HG03565 (cell line): ENCODE measurements at regions not wholly inside any gene's neighbourhood (a gene's known extent, or its start where the extent isn't known, plus 50 kb on each side); places are given as distances from the start of the nearest gene placed in this dataset.

Experiments used
- ATAC-seq: cut with Tn5 transposase; IDR thresholded peaks from one replicate; pipeline ENCODE4 v1.9.1; 2021; ENCODE audit warnings: mild to moderate bottlenecking, moderate library complexity; ENCODE audit not compliant: unreplicated experiment

DNA sequence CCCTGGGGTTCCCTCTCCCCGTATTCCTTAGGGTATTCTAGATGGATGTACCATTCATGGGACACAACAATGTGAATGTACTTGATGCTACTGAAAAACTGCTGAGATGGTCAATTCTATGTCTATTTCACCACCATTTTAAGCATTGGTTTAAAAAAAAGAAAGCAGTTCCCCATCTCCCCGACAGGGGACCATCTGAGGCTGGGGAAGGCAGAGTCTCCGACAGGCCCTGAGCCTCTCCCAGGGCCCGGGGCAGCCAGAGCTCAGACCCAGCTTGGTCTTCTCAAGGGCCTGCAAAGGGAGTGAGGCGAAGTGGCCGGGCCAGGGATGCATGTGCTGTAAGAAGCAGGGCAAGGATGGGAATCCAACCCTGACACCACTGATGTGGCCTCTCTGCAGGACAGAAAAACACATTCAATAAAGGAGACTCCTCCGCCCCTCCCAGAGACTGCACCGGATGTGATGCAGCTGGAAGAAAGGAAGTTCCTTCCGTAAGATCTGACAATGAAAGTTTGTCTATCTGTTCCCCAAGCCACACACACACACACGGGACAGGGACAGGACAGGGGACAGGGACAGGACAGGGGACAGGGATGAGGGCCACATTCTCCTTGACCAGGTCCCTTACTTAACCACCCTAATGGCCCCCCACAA lies 234.1 kb downstream of the BCL11B start:
- no peak for ATAC-seq

- ATAC-seq = no peak
These were observed 233.6 kb downstream of the BCL11B start for GRCh38 chr14:99038431-99038820.

GRCh38 chr14:99039331-99040041 lies 232.5 kb downstream of the BCL11B start:
- ATAC-seq = no peak

GRCh38 chr14:99040052-99040451 lies 231.9 kb downstream of the BCL11B start:
- no peak for ATAC-seq

DNA sequence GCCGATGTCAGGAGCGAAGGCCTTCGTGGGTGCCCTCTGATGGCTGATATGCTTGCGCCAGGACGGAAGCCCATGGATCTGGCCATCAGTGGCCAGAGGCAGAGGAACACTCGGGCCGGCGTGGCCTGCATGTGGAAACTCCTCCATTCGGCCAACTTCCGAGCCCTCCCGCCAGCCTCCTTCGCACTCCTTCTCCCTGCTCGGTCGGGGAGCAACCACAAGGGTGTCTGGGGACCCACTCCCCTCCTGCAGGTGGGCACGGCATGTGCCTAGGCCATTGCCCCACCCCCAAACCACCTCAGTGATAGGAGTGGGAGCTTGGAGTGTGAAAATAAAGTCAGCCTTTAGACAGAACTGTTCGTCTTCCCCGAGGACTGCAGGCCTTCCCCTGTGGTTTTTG lies 231.3 kb downstream of the BCL11B start:
- no peak for ATAC-seq

- no peak for ATAC-seq
These were observed 230.7 kb downstream of the BCL11B start for GRCh38 chr14:99041141-99041819.

GRCh38 chr14:99041820-99042174 lies 230.2 kb downstream of the BCL11B start:
- ATAC-seq = no peak

DNA sequence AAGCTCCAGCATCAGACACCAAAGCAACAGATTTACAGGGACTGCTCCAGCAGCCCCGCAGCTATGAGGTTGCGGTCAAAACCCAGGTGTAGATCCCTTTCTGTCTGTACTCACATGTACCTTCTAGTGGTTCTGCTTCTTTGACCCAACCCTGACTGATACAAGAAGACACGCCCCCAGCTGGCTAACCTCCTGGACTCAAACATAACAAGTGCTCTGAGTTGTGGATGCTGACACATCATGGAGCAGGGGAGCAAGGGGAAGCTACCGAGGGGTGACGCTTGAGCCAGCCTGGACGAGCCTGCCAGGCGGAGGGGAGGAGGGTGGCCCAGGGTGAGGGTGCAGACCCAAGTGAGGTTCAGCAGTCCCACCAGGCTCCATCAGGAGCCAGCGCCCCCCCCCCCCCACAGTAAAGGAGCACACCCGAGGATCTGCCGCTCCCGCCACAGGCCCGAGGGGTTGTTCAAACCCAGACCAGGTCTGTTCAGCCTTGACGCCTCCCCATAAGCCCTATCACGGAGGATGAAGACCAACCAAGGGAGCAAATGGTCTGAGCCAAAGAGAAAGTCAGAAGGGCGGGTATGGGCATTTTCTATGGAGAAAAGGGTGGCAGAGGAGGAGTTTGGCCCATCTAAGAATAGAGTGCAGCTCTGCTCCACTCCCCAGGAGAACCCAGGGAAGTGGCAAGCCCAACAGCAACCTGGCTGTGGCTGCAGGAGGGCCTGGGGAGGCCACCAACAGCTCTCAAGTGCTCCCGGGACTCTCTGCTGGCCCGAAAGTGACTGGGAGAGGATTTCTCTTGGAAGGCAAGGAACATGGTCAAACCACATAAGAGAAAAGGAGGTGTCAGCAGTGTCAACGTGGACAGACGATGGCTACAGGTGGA lies 229.4 kb downstream of the BCL11B start:
- ATAC-seq = no peak

- no peak for ATAC-seq
These were observed 228.8 kb downstream of the BCL11B start for GRCh38 chr14:99043267-99043615.

DNA sequence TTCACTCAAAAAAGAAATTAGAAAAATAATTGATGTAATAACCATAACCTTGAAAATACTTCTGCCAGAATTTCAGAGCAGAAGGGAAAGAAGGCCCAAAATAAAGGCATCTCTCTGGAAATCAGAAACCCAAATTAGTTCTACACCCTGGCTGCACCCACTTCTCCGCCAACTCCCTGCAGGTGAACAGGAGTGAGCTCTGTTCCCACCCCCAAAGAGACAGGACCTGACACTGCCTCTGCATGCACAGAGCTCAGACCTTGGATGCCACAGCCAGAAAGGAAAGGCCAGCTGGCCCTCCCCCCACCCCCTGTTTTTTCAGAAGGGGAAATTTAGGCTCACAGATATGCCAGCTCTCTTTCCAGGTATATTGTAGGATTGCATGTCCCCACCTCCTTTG lies 228.2 kb downstream of the BCL11B start:
- no peak for ATAC-seq

- ATAC-seq = no peak
These were observed 224.5 kb downstream of the BCL11B start for GRCh38 chr14:99047441-99048031.

DNA sequence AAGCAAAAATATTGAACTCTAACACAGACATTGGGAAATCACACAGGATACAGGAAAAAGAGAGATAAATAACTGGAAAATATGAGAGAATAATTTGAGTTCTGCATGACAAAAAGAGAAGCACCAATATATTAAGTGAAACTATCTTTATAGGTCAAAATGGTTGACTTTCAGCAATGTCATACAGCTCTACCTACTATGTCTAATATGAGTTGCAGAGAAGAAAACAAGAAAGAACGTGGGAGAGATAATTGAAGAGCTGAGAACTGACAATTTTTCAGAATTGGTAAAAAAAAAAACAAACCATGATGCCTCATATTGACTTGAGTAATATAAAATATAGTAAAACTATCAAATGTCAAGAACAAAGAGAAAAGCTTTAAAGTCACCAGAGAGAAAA lies 221.7 kb downstream of the BCL11B start:
- ATAC-seq = no peak

- no peak for ATAC-seq
These were observed 219.5 kb downstream of the BCL11B start for GRCh38 chr14:99052467-99052866.

DNA sequence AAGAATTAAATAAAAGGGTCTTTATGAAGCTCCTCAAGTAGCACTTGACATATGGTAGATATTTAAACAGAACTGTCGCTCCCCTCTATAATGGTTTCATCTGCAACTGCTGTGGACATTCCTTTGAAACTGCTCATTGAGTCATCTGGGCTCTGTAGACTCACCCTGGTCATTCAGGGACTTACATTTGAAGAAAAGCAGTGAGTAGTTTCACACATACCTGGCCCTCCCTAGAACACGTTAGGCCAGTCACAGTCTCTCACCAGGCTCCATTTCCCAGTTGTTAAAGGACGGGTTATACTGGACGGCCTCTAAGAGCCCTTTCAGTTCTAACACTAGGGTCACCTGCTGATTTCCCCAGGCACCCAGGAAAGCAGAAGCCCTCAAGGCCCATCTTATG lies 217.0 kb downstream of the BCL11B start:
- no peak for ATAC-seq

- ATAC-seq = no peak
These were observed 216.2 kb downstream of the BCL11B start for GRCh38 chr14:99055816-99056215.

DNA sequence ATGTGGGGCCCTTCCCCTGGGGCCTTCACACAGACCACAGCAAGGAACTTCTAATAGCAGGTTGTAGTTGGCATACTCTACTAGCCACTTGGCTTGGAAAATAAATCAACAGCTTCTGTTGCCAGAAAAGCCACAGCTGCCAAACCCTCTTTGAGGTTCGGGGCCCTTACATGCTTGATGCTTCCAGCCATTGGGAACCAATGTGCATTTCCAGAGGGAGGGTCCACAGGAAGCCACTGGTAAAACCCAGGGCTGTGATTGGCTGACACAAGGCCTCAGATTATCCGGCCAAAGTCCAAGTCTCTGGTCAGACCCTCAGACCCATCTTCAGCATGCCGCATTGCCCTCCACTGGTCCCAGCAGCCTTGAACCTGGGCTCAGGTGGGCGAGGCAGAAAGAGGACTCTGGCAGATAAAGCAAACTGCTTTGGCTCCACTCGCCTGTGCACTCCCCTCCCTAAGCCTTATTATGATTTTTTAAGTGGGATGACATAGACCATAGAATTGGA lies 214.4 kb downstream of the BCL11B start:
- no peak for ATAC-seq

GRCh38 chr14:99058542-99058941 lies 213.5 kb downstream of the BCL11B start:
- ATAC-seq = no peak

DNA sequence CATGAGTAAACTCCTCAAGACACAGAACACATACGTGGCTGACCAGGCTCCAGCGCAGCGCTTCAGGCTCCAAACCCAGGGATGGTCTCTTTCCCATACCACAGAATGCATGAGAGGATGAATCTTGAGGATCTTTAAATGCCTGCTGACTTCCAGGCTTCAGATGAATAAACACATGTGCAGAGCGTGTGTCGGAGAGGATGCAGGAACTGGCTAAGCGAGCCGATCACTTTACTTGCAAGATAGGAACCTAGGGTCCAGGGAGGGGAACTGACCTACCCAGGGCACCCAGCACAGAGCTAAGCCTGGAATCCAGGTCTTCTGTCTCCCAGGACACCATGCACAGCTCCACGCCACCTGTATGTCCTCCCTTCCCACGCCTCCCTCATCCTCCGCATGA lies 209.8 kb downstream of the BCL11B start:
- no peak for ATAC-seq

DNA sequence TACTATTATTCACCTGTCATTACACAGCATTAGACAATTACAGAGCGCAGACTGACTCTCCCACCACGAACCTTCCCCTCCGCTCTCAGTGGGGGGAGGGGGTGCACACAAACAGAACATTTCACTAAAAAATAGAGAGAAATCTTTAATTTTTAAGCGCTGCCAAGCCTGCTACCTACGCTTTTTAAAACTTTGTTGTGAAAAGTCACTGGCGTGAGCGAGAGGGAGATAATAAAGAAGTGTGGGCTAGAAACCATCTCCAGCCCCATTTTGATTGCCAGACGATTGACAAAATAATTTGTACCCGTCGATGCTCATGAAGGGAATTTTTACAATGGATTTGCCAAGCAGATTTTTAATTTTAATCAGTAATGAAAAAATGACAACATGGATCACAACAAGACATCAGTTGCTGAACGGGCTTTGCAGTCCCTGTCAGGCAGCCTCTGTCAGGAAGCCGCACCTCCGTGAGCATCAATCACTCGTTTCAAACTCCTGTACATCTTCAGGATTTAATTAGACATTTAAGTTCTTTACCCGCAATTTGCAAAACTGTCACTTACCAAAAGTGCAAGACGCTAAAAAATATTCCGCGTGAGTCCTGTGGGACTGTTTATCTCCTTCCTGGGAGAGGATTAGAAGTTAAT lies 209.1 kb downstream of the BCL11B start:
- no peak for ATAC-seq

DNA sequence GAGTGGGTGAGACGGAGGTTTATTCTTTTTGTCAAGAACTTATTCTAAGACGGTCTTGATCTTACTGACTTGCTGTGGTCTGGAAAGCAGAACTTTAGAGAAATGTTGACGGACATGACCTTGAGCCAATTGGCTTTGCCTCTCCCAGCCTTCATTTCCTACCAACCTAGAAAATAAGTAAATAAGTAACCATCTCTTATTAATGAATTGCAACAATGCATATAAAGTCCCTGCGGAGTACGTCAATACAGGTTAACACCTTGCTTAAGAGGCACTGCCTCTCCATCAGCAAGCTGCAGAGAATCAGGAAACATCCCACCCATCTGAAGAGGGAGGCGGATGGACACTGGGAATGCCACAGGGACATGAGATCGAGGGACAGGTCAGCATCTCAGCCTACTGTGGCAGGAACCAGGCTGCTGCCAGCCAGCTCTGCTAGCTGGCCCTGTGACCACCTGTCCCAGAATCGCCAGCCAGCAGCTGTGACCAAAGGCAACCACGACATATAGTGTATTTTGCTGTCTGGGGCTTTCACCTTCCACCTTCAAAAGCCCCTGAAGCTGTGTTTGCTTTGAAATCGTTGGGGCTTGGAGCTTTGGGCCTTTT lies 208.3 kb downstream of the BCL11B start:
- ATAC-seq = no peak
